GM03348 (cell line): ENCODE measurements at regions not wholly inside any gene's neighbourhood (a gene's known extent, or its start where the extent isn't known, plus 50 kb on each side); places are given as distances from the start of the nearest gene placed in this dataset.
A peak's percentile ranks its signal among the peaks of the same experiment; 100 is the strongest.

Experiments used
- DNase-seq: peaks from one replicate; pipeline ENCODE4 v3.0.0; 2012; ENCODE audit warnings: low spot score

DNA sequence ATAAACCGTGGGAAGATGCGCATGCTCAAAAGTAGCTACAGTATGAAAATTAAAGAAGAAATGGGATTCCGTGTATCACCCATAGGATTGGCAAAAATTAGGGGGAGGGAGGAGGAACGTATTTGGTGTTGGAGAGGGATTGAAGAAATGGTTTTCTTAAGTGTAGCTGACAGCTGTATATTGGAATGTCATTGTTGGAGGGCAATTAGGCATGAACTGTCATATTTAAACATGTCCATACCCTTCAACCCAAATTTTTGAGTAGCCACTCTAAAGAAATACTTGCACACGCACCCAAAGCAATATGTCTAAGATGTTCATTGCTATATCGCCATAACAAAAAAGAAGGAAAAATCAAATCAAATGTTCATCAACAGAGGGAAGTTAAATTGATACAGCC lies 144.7 kb downstream of the TLE3 start:
- no peak for DNase-seq

DNA sequence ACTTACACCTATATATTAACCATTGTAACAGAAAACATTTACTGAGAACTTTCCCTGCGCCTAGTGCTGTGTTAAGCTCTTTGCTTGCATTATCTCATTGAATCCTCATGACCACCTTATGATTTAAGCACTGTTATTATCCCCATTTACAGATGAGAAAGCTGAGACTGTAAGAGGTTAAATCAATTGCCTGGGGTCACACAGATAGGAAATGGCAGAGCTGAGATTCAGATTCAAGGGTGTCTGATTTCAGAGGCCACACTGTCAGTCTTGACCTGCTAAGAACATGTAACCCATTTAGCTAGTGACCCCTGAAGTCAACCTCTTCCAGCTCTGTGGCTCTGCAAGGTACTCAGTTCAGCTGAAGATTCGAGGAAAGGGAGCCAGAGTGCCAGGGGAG lies 143.9 kb downstream of the TLE3 start:
- no peak for DNase-seq

DNA sequence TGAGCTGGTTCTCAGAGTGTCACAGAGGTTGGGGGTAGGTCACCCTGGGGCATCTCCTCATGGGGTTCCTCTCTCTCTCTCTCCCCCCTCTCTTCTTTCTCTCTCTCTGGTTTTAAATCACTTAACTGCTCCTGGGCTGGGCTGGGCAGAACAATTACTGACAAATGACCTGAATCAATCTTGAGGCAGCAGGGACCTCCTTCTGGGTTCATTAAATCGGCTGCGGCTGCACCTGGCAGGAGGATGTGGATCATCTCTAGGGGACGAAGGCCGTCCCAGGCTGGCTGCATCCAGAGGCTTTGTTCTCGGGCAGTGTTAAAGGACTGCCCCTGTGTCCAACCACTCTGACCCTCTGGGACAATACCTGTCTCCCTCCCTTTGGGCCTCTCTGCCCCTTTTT lies 143.1 kb downstream of the TLE3 start:
- DNase-seq = no peak

DNA sequence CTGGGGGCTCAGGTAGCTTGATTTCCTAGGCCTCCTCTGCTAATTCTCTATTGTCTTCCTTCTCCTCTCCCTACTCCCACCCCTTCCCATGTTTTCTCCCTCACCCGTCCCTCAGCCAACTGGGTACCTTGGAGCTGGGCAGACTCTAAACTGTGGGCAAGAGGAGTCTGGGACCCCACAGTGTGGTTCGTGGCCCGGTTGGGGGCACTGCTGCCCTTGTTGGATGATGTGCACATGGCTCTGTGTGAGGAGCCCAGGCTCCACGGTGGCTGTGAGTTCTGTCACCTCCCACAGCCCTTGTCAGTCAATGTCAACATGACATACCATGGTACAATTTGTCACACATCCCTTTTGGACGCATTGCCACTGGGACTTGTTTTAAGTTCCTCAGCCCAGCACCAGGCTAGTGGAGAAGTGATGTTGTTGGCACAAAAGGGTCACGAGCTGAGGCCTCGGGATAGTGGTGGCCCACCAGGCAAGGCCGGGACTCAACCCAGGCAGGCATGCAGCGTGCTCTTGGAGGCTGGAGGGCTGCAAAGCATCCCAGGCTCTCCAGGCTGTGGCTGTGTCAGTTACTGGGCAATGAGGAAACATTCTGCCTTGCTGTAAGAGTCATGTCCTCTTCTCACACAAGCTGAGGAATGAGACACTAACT lies 142.3 kb downstream of the TLE3 start:
- no peak for DNase-seq

- no peak for DNase-seq
Measured at GRCh38 chr15:69956417-69956816, 141.3 kb downstream of the TLE3 start.

- DNase-seq = no peak
Measured at GRCh38 chr15:69957175-69957574, 140.5 kb downstream of the TLE3 start.

GRCh38 chr15:69958496-69959084 lies 139.1 kb downstream of the TLE3 start:
- no peak for DNase-seq

DNA sequence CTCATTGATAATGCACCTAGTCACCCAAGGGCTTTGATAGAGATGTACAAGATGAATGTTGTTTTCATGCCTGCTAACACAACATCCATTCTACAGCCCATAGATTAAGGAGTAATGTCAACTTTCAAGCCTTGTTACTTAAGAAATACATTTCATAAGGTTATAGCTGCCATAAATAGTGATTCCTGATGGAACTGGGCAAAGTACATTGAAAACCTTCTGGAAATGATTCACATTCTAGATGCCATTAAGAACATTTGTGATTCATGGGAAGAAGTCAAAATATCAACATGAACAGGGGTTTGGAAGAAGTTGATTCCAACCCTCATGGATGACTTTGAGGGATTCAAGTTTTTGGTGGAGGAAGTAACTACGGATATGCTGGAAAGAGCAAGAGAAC lies 135.2 kb downstream of the TLE3 start:
- no peak for DNase-seq

DNA sequence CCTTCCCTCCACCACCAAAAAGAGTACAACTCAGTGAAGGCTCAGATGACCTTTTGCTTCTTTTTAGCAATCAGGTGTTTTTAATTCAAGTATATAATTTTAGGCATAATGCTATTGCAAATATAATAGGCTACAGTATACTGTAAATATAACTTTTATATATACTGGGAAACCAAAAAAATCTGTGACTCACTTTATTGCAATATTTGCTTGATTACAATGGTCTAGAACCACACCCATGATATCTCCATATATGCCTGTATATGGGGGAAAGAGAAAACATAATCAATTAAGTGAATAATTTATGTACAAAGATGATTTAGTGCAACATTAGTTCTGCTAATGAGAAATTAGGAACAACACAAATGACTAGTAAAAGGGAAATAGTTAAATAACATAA lies 134.3 kb downstream of the TLE3 start:
- no peak for DNase-seq

- no peak for DNase-seq
Measured at GRCh38 chr15:69971771-69972170, 125.9 kb downstream of the TLE3 start.

DNA sequence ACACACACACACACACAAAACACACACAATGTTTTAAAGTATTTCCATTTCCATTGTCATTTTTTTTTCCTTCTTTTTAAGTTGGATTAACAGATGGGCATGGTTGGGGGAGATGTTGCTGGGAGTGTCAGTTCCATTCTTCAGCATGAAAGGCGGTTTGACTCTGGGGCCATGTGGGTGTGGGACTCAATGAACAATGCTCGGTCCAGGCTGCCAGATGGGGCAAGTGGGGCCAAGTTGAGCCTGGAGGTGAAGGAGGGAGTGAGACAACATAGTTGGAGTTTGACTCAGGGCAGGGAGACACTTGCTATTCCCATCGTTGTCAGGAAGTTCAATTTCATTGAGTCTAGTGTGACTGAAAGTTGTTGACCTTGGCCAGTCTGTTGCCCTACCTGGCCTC lies 125.3 kb downstream of the TLE3 start:
- no peak for DNase-seq

- DNase-seq = peak; percentile 31
Measured at GRCh38 chr15:69973102-69973714, 124.5 kb downstream of the TLE3 start.

DNA sequence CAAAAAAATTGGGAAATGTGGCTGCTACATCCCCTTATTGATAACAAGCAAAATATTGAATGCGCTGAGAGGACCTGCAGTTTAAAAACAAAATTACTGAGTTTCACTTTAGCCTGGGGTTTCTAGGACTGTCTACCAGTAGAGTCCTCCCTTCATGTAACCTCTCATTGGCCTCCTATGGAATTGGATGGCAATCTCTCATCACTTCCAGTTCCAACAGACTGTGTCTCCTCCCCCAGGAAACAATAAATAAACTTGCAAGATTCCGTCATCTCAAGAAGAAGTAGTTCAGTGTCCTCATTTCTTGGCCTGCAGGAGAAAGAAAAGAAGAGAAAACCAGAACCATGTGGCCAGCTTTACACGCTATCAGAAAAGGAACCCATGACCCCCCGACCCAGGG lies 123.8 kb downstream of the TLE3 start:
- DNase-seq = no peak

- no peak for DNase-seq
Measured at GRCh38 chr15:69974321-69974720, 123.4 kb downstream of the TLE3 start.

GRCh38 chr15:69976366-69976994 lies 121.2 kb downstream of the TLE3 start:
- DNase-seq = peak; percentile 54

DNA sequence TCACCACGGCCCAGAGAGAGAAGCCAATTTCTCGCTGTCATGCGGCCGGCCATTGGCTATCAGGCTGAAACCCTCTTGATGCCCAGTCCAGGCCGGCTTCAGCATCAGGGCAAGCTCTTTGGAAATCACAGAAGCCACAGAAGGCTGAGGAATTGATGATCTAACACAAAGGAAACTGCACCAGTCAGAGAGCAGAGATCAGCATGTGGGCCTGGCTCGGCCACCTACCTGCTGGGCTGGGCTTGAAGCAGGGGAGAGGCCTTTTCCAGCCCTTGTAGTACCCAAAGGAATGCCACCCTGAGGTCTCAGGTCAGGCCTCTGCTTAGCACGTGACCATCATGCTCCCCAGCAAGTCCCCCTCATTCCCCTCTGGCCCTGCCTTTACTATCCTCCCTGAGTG lies 119.1 kb downstream of the TLE3 start:
- no peak for DNase-seq

GRCh38 chr15:69979262-69979661 lies 118.5 kb downstream of the TLE3 start:
- DNase-seq = no peak

- DNase-seq = no peak
Measured at GRCh38 chr15:69979783-69980182, 117.9 kb downstream of the TLE3 start.

- DNase-seq = no peak
Measured at GRCh38 chr15:69980341-69981059, 117.2 kb downstream of the TLE3 start.

GRCh38 chr15:69982037-69982436 lies 115.7 kb downstream of the TLE3 start:
- DNase-seq = no peak

- no peak for DNase-seq
Measured at GRCh38 chr15:69983696-69984265, 113.9 kb downstream of the TLE3 start.
